Nephron progenitor cell (in vitro differentiated cells): ENCODE measurements at regions not wholly inside any gene's neighbourhood (a gene's known extent, or its start where the extent isn't known, plus 50 kb on each side); places are given as distances from the start of the nearest gene placed in this dataset.

Experiments
- DNase-seq: peaks from one replicate; pipeline ENCODE4 v3.0.0; 2021
- H3K27ac Mint-ChIP-seq: 2 replicates; pipeline ENCODE4 v1.8.0; 2021; ENCODE audit warnings: mild to moderate bottlenecking, moderate library complexity, mixed read lengths
- H3K27me3 Mint-ChIP-seq: 2 replicates; pipeline ENCODE4 v1.8.0; 2021; ENCODE audit warnings: mild to moderate bottlenecking, low read depth, mixed read lengths; ENCODE audit not compliant: poor library complexity
- H3K36me3 Mint-ChIP-seq: 2 replicates; pipeline ENCODE4 v1.8.0; 2021; ENCODE audit warnings: low read depth, mixed read lengths
- H3K4me1 Mint-ChIP-seq: 2 replicates; pipeline ENCODE4 v1.8.0; 2021; ENCODE audit warnings: mixed read lengths
- H3K4me3 Mint-ChIP-seq: 2 replicates; pipeline ENCODE4 v1.8.0; 2021; ENCODE audit warnings: mild to moderate bottlenecking, moderate library complexity, mixed read lengths
- H3K9me3 Mint-ChIP-seq: 2 replicates; pipeline ENCODE4 v1.8.0; 2021; ENCODE audit warnings: mild to moderate bottlenecking, moderate library complexity, mixed read lengths
- CTCF ChIP-seq: fragments of 200-600 bp; sonication (generic); IDR thresholded peaks from 2 replicates; pipeline ENCODE4 v1.5.0; 2021; ENCODE audit warnings: antibody characterized with exemption

DNA sequence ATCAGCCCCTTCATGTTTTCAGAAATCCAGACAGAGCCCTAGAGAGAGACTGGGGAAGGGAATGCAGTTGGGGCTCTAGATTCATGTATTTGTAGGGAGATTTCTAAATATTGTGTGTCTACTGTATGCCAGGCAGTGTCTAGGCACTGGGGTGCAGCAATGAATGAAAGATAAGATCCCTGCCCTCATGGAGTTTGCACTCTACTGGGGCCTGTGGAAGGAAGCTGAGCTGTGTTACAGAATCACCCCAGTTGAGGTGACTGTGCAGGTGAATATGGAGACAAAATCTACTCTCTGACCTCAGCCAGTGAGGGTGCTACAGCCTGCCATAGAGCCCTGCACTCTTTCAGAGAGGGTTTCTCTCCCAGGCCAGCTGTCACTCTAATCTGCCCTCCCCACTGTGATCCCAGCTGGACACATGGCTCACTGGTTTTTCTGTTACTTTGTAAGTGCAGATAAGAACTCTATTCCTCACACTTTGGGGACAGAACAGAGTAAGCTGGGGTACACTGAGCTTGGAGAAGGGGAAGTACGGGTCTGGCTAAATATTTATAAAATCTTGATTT lies 69.2 kb upstream of the E2F3 start:
- TF ChIP-seq CTCF: no peak
- peaks cover 14% of the 10 kb centered on the region for H3K27me3 Mint-ChIP-seq
- H3K9me3 Mint-ChIP-seq: no peaks in the 10 kb centered on the region
- no peak overlapping the region for H3K4me3 Mint-ChIP-seq
- DNase-seq: no peak
- H3K27ac Mint-ChIP-seq: no peak overlapping the region
- H3K4me1 Mint-ChIP-seq: peaks cover 8% of the 10 kb centered on the region
- H3K36me3 Mint-ChIP-seq: no peaks in the 10 kb centered on the region

DNA sequence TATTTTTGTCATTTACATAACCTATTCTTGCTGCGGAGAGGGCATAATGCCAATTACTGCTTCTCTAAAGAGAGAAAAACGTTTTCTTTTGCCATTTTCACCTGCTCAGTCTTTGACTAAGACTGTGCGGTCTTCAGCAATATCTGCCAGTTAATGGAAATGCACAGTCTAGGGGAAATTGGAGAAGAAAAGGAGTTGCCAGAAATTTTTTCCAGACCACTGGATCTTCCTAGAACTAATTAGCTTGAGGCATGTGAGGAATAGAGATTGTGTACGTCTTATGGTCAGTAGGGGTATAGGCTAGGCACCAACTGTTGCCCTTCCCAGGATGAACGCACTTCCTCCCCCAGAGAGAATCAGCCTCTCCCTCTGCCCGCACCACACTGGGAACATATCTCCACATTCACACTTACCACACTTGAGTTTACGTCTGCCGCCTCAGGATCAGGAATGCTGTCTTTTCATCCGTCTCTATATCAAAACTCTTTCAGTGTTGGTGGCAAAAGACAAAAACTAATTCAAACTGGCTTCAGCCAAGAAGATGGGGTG lies 67.9 kb upstream of the E2F3 start:
- H3K4me3 Mint-ChIP-seq: no peak overlapping the region
- H3K27me3 Mint-ChIP-seq: peaks cover 14% of the 10 kb centered on the region
- peaks cover 8% of the 10 kb centered on the region for H3K4me1 Mint-ChIP-seq
- no peak for DNase-seq
- no peaks in the 10 kb centered on the region for H3K9me3 Mint-ChIP-seq
- TF ChIP-seq CTCF: no peak
- no peaks in the 10 kb centered on the region for H3K36me3 Mint-ChIP-seq
- H3K27ac Mint-ChIP-seq: no peak overlapping the region

DNA sequence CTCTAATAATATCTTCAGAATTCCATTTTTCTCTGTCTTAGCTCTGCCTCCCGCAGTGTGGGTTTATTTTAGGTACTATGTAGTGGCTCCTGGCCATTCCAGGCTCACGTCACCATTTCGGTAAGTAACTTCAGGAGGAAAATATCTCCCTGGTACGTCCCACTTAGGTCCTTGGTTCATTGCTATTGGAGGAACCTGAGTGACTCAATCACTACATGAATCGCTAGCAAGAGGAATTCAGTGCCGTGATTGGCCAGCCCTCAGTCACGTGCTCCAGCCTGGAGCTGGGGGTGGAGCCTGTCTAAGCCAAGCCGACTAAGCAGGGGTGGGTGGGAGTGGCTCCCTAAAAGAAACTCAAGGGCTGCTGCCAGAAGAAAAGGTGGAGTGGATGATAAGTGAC lies 67.3 kb upstream of the E2F3 start:
- peaks cover 3% of the 10 kb centered on the region for H3K9me3 Mint-ChIP-seq
- no peak overlapping the region for H3K27ac Mint-ChIP-seq
- H3K4me3 Mint-ChIP-seq: no peak overlapping the region
- no peak for DNase-seq
- no peaks in the 10 kb centered on the region for H3K36me3 Mint-ChIP-seq
- H3K4me1 Mint-ChIP-seq: peaks cover 8% of the 10 kb centered on the region
- no peak for TF ChIP-seq CTCF
- H3K27me3 Mint-ChIP-seq: peaks cover 14% of the 10 kb centered on the region

DNA sequence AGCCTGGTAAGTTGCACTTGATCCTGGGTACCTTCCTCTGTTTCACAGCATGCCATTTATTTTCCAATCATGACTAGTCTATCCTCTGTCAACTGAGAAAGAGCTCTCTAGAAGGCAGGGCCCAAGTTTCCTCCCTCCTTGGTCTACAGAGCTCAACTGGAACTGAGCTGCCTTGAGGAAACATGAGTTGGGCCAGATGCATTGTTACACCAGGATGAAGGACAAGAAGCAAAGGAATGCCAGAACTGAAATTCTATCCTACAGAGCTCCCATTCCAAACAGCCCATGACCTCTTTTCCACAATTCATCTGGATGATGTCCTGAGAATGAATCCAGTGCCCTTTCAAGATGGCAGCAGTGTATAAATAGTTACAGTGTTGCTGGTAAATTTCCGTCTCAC lies 66.7 kb upstream of the E2F3 start:
- peaks cover 8% of the 10 kb centered on the region for H3K4me1 Mint-ChIP-seq
- H3K27me3 Mint-ChIP-seq: peaks cover 15% of the 10 kb centered on the region
- no peak for TF ChIP-seq CTCF
- H3K4me3 Mint-ChIP-seq: no peak overlapping the region
- H3K27ac Mint-ChIP-seq: peak overlapping the region; percentile 24
- peaks cover 3% of the 10 kb centered on the region for H3K9me3 Mint-ChIP-seq
- no peaks in the 10 kb centered on the region for H3K36me3 Mint-ChIP-seq
- no peak for DNase-seq

DNA sequence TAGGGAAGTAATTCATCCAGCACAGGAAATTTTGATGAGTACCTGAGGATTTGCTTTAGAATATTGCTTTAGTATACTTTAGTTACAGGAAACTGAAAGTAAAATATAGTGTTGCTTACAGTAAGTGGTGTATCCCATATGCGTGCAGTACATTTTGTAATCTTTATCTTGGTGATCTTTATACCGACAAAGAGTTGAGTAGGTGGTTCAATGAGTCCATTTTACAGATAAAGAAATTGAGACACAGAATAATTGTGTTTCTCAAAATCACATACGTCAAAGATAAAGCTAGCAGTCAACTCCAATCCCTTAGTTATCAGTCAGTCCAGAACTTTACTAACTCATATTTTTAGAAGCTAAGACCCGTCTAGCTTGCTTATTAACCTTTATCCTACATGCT lies 65.8 kb upstream of the E2F3 start:
- Mint-ChIP-seq H3K9me3 (peaks cover 3% of the 10 kb centered on the region), H3K36me3 (no peaks in the 10 kb centered on the region), H3K27ac (no peak overlapping the region), H3K27me3 (peaks cover 11% of the 10 kb centered on the region), H3K4me1 (peaks cover 9% of the 10 kb centered on the region), H3K4me3 (no peak overlapping the region)
- DNase-seq: no peak
- no peak for TF ChIP-seq CTCF

GRCh38 chr6:20338156-20338555 lies 63.5 kb upstream of the E2F3 start:
- Mint-ChIP-seq H3K27me3 (peaks cover 9% of the 10 kb centered on the region), H3K36me3 (no peaks in the 10 kb centered on the region), H3K27ac (no peak overlapping the region), H3K9me3 (peaks cover 3% of the 10 kb centered on the region), H3K4me1 (peaks cover 13% of the 10 kb centered on the region), H3K4me3 (no peak overlapping the region)
- TF ChIP-seq CTCF: no peak
- DNase-seq: no peak
